SU-DHL-6 (cell line): ENCODE measurements at regions not wholly inside any gene's neighbourhood (a gene's known extent, or its start where the extent isn't known, plus 50 kb on each side); places are given as distances from the start of the nearest gene placed in this dataset.

Experiments used
- EZH2phosphoT487 ChIP-seq: fragments of 200-600 bp; sonication (generic), shearing (Covaris generic); conservative IDR thresholded peaks from 2 replicates; pipeline ENCODE4 v1.6.1; 2018; ENCODE audit warnings: mild to moderate bottlenecking, antibody characterized with exemption, low read length, moderate library complexity, mixed read lengths
- TF ChIP-seq, protein P1 (sequence below): fragments of 200-600 bp; sonication (generic); IDR thresholded peaks from one replicate; pipeline ENCODE4 v1.5.1; 2017; ENCODE audit warnings: antibody characterized with exemption, mild to moderate bottlenecking, low read length, moderate library complexity; ENCODE audit not compliant: insufficient read depth, poor library complexity, severe bottlenecking

DNA sequence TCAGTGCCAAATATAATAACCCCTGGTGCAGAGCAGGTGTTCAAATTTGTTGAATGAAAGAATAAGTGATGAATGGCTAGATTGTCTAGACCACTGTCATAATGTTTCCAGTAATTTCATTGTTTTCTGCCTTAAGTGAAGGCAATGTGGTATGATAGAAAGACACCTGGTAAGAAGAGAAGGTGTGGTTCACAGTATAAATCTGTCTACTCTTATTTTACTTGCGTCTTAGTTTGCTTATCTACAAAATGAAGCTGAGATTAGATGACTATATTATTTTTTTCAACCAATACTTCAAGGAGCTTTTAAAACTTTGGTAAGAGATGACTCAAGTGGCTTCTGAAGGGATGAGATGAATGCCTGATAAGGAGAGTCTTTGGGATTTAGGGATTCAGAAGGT lies 788.4 kb downstream of the EPHA4 start:
- TF ChIP-seq EZH2phosphoT487: no peak
- TF ChIP-seq, protein P1, sequence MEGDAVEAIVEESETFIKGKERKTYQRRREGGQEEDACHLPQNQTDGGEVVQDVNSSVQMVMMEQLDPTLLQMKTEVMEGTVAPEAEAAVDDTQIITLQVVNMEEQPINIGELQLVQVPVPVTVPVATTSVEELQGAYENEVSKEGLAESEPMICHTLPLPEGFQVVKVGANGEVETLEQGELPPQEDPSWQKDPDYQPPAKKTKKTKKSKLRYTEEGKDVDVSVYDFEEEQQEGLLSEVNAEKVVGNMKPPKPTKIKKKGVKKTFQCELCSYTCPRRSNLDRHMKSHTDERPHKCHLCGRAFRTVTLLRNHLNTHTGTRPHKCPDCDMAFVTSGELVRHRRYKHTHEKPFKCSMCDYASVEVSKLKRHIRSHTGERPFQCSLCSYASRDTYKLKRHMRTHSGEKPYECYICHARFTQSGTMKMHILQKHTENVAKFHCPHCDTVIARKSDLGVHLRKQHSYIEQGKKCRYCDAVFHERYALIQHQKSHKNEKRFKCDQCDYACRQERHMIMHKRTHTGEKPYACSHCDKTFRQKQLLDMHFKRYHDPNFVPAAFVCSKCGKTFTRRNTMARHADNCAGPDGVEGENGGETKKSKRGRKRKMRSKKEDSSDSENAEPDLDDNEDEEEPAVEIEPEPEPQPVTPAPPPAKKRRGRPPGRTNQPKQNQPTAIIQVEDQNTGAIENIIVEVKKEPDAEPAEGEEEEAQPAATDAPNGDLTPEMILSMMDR: no peak
